ENCODE measurements at regions not wholly inside any gene's neighbourhood (a gene's known extent, or its start where the extent isn't known, plus 50 kb on each side); places are given as distances from the start of the nearest gene placed in this dataset.

- H3K27ac ChIP-seq, result no peak overlapping the region
- DNase-seq, result no peak
- H3K27me3 ChIP-seq, result no peaks in the 10 kb centered on the region
- no peaks in the 10 kb centered on the region for H3K4me1 ChIP-seq
- no peak for TF ChIP-seq POLR2A (IDR thresholded peaks at IDR 0.05)
- no peak for TF ChIP-seq CTCF (IDR thresholded peaks at IDR 0.05)
- H3K4me3 ChIP-seq, result no peak overlapping the region
- H3K36me3 ChIP-seq (ENCODE audit: low read depth, missing control alignments), result no peaks in the 10 kb centered on the region
- H3K9me3 ChIP-seq, result no peaks in the 10 kb centered on the region
- intact Hi-C loops (cut with DNase I; ENCODE audit: low total_unique reads), result no loop called here
Observed at GRCh38 chr5:15374886-15375285, 125.1 kb upstream of the FBXL7 start.

GRCh38 chr5:15373151-15373550 lies 126.8 kb upstream of the FBXL7 start:
- no peak overlapping the region for H3K4me3 ChIP-seq
- no peaks in the 10 kb centered on the region for H3K9me3 ChIP-seq
- DNase-seq, result no peak
- TF ChIP-seq CTCF (IDR thresholded peaks at IDR 0.05) (no peak), POLR2A (IDR thresholded peaks at IDR 0.05) (no peak)
- H3K4me1 ChIP-seq, result no peaks in the 10 kb centered on the region
- no peaks in the 10 kb centered on the region for H3K36me3 ChIP-seq (ENCODE audit: low read depth, missing control alignments)
- no peak overlapping the region for H3K27ac ChIP-seq
- intact Hi-C loops (cut with DNase I; ENCODE audit: low total_unique reads), result no loop called here
- no peaks in the 10 kb centered on the region for H3K27me3 ChIP-seq

GRCh38 chr5:15371184-15371583 lies 128.8 kb upstream of the FBXL7 start:
- no peaks in the 10 kb centered on the region for H3K27me3 ChIP-seq
- intact Hi-C loops (cut with DNase I; ENCODE audit: low total_unique reads), result no loop called here
- WGBS, 2 donors, result 23 to 52% methylated on average over 3 of the region's 3 CpGs
- H3K4me3 ChIP-seq, result no peak overlapping the region
- H3K27ac ChIP-seq, result no peak overlapping the region
- TF ChIP-seq CTCF (IDR thresholded peaks at IDR 0.05) (no peak), POLR2A (IDR thresholded peaks at IDR 0.05) (no peak)
- no peak for DNase-seq
- H3K36me3 ChIP-seq (ENCODE audit: low read depth, missing control alignments), result no peaks in the 10 kb centered on the region
- no peaks in the 10 kb centered on the region for H3K9me3 ChIP-seq
- no peaks in the 10 kb centered on the region for H3K4me1 ChIP-seq

GRCh38 chr5:15368835-15369234 lies 131.1 kb upstream of the FBXL7 start:
- WGBS, 2 donors, result 88 to 94% methylated on average over 2 of the region's 2 CpGs
- H3K27ac ChIP-seq, result no peak overlapping the region
- H3K9me3 ChIP-seq, result no peaks in the 10 kb centered on the region
- TF ChIP-seq CTCF (IDR thresholded peaks at IDR 0.05), result no peak
- TF ChIP-seq POLR2A (IDR thresholded peaks at IDR 0.05), result no peak
- no peaks in the 10 kb centered on the region for H3K36me3 ChIP-seq (ENCODE audit: low read depth, missing control alignments)
- H3K4me1 ChIP-seq, result no peaks in the 10 kb centered on the region
- no peaks in the 10 kb centered on the region for H3K27me3 ChIP-seq
- no peak overlapping the region for H3K4me3 ChIP-seq
- intact Hi-C loops (cut with DNase I; ENCODE audit: low total_unique reads), result no loop called here
- DNase-seq, result no peak

- no peaks in the 10 kb centered on the region for H3K27me3 ChIP-seq
- H3K27ac ChIP-seq, result no peak overlapping the region
- H3K9me3 ChIP-seq, result no peaks in the 10 kb centered on the region
- intact Hi-C loops (cut with DNase I; ENCODE audit: low total_unique reads), result no loop called here
- no peaks in the 10 kb centered on the region for H3K36me3 ChIP-seq (ENCODE audit: low read depth, missing control alignments)
- TF ChIP-seq POLR2A (IDR thresholded peaks at IDR 0.05) (no peak), CTCF (IDR thresholded peaks at IDR 0.05) (no peak)
- 93 to 95% methylated on average over 3 of the region's 3 CpGs for WGBS, 2 donors
- no peak overlapping the region for H3K4me3 ChIP-seq
- H3K4me1 ChIP-seq, result no peaks in the 10 kb centered on the region
- no peak for DNase-seq
Observed at GRCh38 chr5:15367489-15367888, 132.5 kb upstream of the FBXL7 start.

All from testis (tissue), 2 donors.